ENCODE measurements at regions not wholly inside any gene's neighbourhood (a gene's known extent, or its start where the extent isn't known, plus 50 kb on each side); places are given as distances from the start of the nearest gene placed in this dataset.

- peaks cover 0 to 11% of the 10 kb centered on the region in 2 donors for H3K27me3 ChIP-seq
- no peak overlapping the region for H3K4me3 ChIP-seq
- H3K4me1 ChIP-seq: no peaks in the 10 kb centered on the region
- no peaks in the 10 kb centered on the region for H3K36me3 ChIP-seq
- intact Hi-C loops (cut with DNase I; ENCODE audit: low total_unique reads): no loop called here
- TF ChIP-seq POLR2AphosphoS5 (IDR thresholded peaks at IDR 0.05) (no peak), POLR2A (IDR thresholded peaks at IDR 0.05) (no peak), CTCF (IDR thresholded peaks at IDR 0.05) (no peak)
- H3K27ac ChIP-seq: no peak overlapping the region
- DNase-seq (ENCODE audit: low spot score in 2 of 2): no peak
- H3K9me3 ChIP-seq: peaks cover 3 to 9% of the 10 kb centered on the region in 2 donors
These were observed 153.4 kb downstream of the BARX1 start for GRCh38 chr9:93801581-93802284.

- Histone ChIP-seq H3K27ac (no peak overlapping the region), H3K9me3 (peaks cover 3 to 9% of the 10 kb centered on the region in 2 donors), H3K27me3 (peaks cover 0 to 11% of the 10 kb centered on the region in 2 donors), H3K36me3 (no peaks in the 10 kb centered on the region), H3K4me1 (no peaks in the 10 kb centered on the region), H3K4me3 (no peak overlapping the region)
- DNase-seq (ENCODE audit: low spot score in 2 of 2): no peak
- intact Hi-C loops (cut with DNase I; ENCODE audit: low total_unique reads): no loop called here
- TF ChIP-seq CTCF (IDR thresholded peaks at IDR 0.05) (no peak), POLR2AphosphoS5 (IDR thresholded peaks at IDR 0.05) (no peak), POLR2A (IDR thresholded peaks at IDR 0.05) (no peak)
These were observed 154.0 kb downstream of the BARX1 start for GRCh38 chr9:93801120-93801519.

- DNase-seq (ENCODE audit: low spot score in 2 of 2): no peak
- peaks cover 0 to 9% of the 10 kb centered on the region in 2 donors for H3K9me3 ChIP-seq
- H3K4me1 ChIP-seq: no peaks in the 10 kb centered on the region
- intact Hi-C loops (cut with DNase I; ENCODE audit: low total_unique reads): no loop called here
- H3K27me3 ChIP-seq: no peaks in the 10 kb centered on the region
- no peak overlapping the region for H3K27ac ChIP-seq
- TF ChIP-seq POLR2A (IDR thresholded peaks at IDR 0.05): no peak
- TF ChIP-seq POLR2AphosphoS5 (IDR thresholded peaks at IDR 0.05): no peak
- no peak for TF ChIP-seq CTCF (IDR thresholded peaks at IDR 0.05)
- H3K4me3 ChIP-seq: no peak overlapping the region
- H3K36me3 ChIP-seq: no peaks in the 10 kb centered on the region
These were observed 162.8 kb downstream of the BARX1 start for GRCh38 chr9:93792358-93792757.

- H3K4me3 ChIP-seq: no peak overlapping the region
- peaks cover 0 to 41% of the 10 kb centered on the region in 2 donors for H3K9me3 ChIP-seq
- H3K27me3 ChIP-seq: no peaks in the 10 kb centered on the region
- no peak for DNase-seq (ENCODE audit: low spot score in 2 of 2)
- no peaks in the 10 kb centered on the region for H3K4me1 ChIP-seq
- TF ChIP-seq POLR2A (IDR thresholded peaks at IDR 0.05) (no peak), POLR2AphosphoS5 (IDR thresholded peaks at IDR 0.05) (no peak), CTCF (IDR thresholded peaks at IDR 0.05) (no peak)
- no peak overlapping the region for H3K27ac ChIP-seq
- intact Hi-C loops (cut with DNase I; ENCODE audit: low total_unique reads): no loop called here
- no peaks in the 10 kb centered on the region for H3K36me3 ChIP-seq
These were observed 169.0 kb downstream of the BARX1 start for GRCh38 chr9:93786204-93786603.

- Histone ChIP-seq H3K27ac (no peak overlapping the region), H3K27me3 (no peaks in the 10 kb centered on the region), H3K4me1 (no peaks in the 10 kb centered on the region), H3K4me3 (no peak overlapping the region), H3K36me3 (no peaks in the 10 kb centered on the region), H3K9me3 (peaks cover 0 to 3% of the 10 kb centered on the region in 2 donors)
- DNase-seq (ENCODE audit: low spot score in 2 of 2): no peak
- TF ChIP-seq POLR2A (IDR thresholded peaks at IDR 0.05) (no peak), CTCF (IDR thresholded peaks at IDR 0.05) (no peak), POLR2AphosphoS5 (IDR thresholded peaks at IDR 0.05) (no peak)
- intact Hi-C loops (cut with DNase I; ENCODE audit: low total_unique reads): loop anchor here (10.0 kb wide), 1 partner anchor 1762 kb away; no protein-coding TSS in a partner anchor
These were observed 178.3 kb downstream of the BARX1 start for GRCh38 chr9:93776873-93777272.

Data from breast epithelium (tissue), 4 donors.